HepG2 (cell line): ENCODE measurements at regions not wholly inside any gene's neighbourhood (a gene's known extent, or its start where the extent isn't known, plus 50 kb on each side); places are given as distances from the start of the nearest gene placed in this dataset.

Source experiments
- CCAR2 ChIP-seq: fragments of 200-400 bp; formaldehyde crosslinking; optimal IDR thresholded peaks from 2 replicates; pipeline ENCODE3; 2018; ENCODE audit warnings: low read depth, mild to moderate bottlenecking, low read length, moderate library complexity
- CTCF ChIP-seq: sonication (generic); formaldehyde crosslinking; IDR thresholded peaks from 2 replicates; pipeline ENCODE4 v1.5.0; 2020; ENCODE audit warnings: mild to moderate bottlenecking, missing genetic modification reagents, moderate library complexity
- DMTF1 ChIP-seq: sonication (generic); formaldehyde crosslinking; IDR thresholded peaks from 2 replicates; pipeline ENCODE4 v1.4.0; 2020; ENCODE audit warnings: mild to moderate bottlenecking, missing genetic modification reagents
- FOXK2 ChIP-seq: fragments of 450-650 bp; IDR thresholded peaks from 2 replicates; pipeline ENCODE4 v1.6.1; 2016
- MXI1 ChIP-seq: IDR thresholded peaks from 3 replicates; pipeline ENCODE4 v1.6.1; 2012; ENCODE audit warnings: low read depth, low read length, inconsistent platforms, borderline replicate concordance
- SMAD1 ChIP-seq: sonication (generic); formaldehyde crosslinking; IDR thresholded peaks from 2 replicates; pipeline ENCODE4 v1.4.0; 2020; ENCODE audit warnings: missing genetic modification reagents, low read depth, mild to moderate bottlenecking, borderline replicate concordance
- YY1 ChIP-seq: IDR thresholded peaks from 2 replicates; pipeline ENCODE4 v1.6.1; 2011; ENCODE audit warnings: low read length, low read depth, moderate library complexity, mild to moderate bottlenecking; ENCODE audit not compliant: insufficient read depth, insufficient replicate concordance
- ZBTB33 ChIP-seq: sonication (generic); formaldehyde crosslinking; IDR thresholded peaks from 2 replicates; pipeline ENCODE4 v1.4.0; 2020; ENCODE audit warnings: missing genetic modification reagents
- ZNF34 ChIP-seq: sonication (generic); formaldehyde crosslinking; IDR thresholded peaks from 2 replicates; pipeline ENCODE4 v1.4.0; 2020; ENCODE audit warnings: mild to moderate bottlenecking, missing genetic modification reagents, borderline replicate concordance

- TF ChIP-seq MXI1 (no peak), DMTF1 (CRISPR knock-in tag) (no peak), ZBTB33 (no peak), FOXK2 (no peak), CTCF (no peak), ZNF34 (CRISPR knock-in tag) (no peak), SMAD1 (CRISPR knock-in tag) (no peak), YY1 (no peak), CCAR2 (no peak)
Observed at GRCh38 chr1:224816062-224816461, 113.4 kb upstream of the DNAH14 start.
